Glomerular endothelial cell (primary cell): ENCODE measurements at regions not wholly inside any gene's neighbourhood (a gene's known extent, or its start where the extent isn't known, plus 50 kb on each side); places are given as distances from the start of the nearest gene placed in this dataset.
"Not testable (repeated sequence)": the region's sequence is repeated elsewhere in the genome, so short reads cannot be mapped to it uniquely, and the experiment has no call there.

Source experiments
- DNase-seq: peaks from one replicate; pipeline ENCODE4 v3.0.0-alpha.2; 2011; ENCODE audit warnings: low read depth, low spot score; ENCODE audit errors: extremely low read depth

GRCh38 chr3:109648027-109648426, 310.7 kb upstream of the DPPA4 start:
- no peak for DNase-seq

- DNase-seq = no peak
These were observed 318.9 kb upstream of the DPPA4 start for GRCh38 chr3:109656225-109656624.

- DNase-seq = no peak
These were observed 341.3 kb upstream of the DPPA4 start for GRCh38 chr3:109678600-109678999.

GRCh38 chr3:109679664-109680063, 342.3 kb upstream of the DPPA4 start:
- DNase-seq = no peak

GRCh38 chr3:109683746-109684145, 346.4 kb upstream of the DPPA4 start:
- no peak for DNase-seq

- DNase-seq = no peak
These were observed 348.0 kb upstream of the DPPA4 start for GRCh38 chr3:109685084-109686079.

- no peak for DNase-seq
These were observed 350.3 kb upstream of the DPPA4 start for GRCh38 chr3:109687626-109688025.

GRCh38 chr3:109696932-109697331, 359.6 kb upstream of the DPPA4 start:
- no peak for DNase-seq

GRCh38 chr3:109702252-109702651, 364.9 kb upstream of the DPPA4 start:
- DNase-seq = no peak

GRCh38 chr3:109702976-109703375, 365.6 kb upstream of the DPPA4 start:
- no peak for DNase-seq

- not testable (repeated sequence) for DNase-seq
These were observed 367.8 kb upstream of the DPPA4 start for GRCh38 chr3:109705133-109705532.

GRCh38 chr3:109707617-109708016, 370.3 kb upstream of the DPPA4 start:
- no peak for DNase-seq

GRCh38 chr3:109713288-109713687, 375.9 kb upstream of the DPPA4 start:
- DNase-seq = no peak

GRCh38 chr3:109715707-109716106, 378.4 kb upstream of the DPPA4 start:
- no peak for DNase-seq

- no peak for DNase-seq
These were observed 381.5 kb upstream of the DPPA4 start for GRCh38 chr3:109718850-109719249.

GRCh38 chr3:109728861-109729494, 391.6 kb upstream of the DPPA4 start:
- no peak for DNase-seq

GRCh38 chr3:109731639-109732473, 394.5 kb upstream of the DPPA4 start:
- no peak for DNase-seq

- no peak for DNase-seq
These were observed 406.6 kb upstream of the DPPA4 start for GRCh38 chr3:109743981-109744380.

GRCh38 chr3:109772520-109772919, 435.2 kb upstream of the DPPA4 start:
- DNase-seq = no peak

- no peak for DNase-seq
These were observed 436.8 kb upstream of the DPPA4 start for GRCh38 chr3:109774108-109774507.

- no peak for DNase-seq
These were observed 446.9 kb upstream of the DPPA4 start for GRCh38 chr3:109784285-109784684.
